Cardiac muscle cell (in vitro differentiated cells and primary cell): ENCODE measurements at regions not wholly inside any gene's neighbourhood (a gene's known extent, or its start where the extent isn't known, plus 50 kb on each side); places are given as distances from the start of the nearest gene placed in this dataset.

Experiments
- DNase-seq, 2 donors: peaks; one replicate each; pipeline versions ENCODE4 v3.0.0 to v3.0.0-alpha.2; 2010 to 2017; ENCODE audit warnings: low read depth in 1 of 2, low spot score in 1 of 2
- H3K27ac ChIP-seq: fragments of 200-600 bp; sonication (generic); 2 replicates; pipeline ENCODE4 v1.5.1; 2016
- H3K27me3 ChIP-seq: fragments of 200-600 bp; sonication (generic); 2 replicates; pipeline ENCODE4 v1.6.0; 2016; ENCODE audit warnings: control low read depth
- H3K36me3 ChIP-seq: fragments of 200-600 bp; sonication (generic); 2 replicates; pipeline ENCODE4 v1.5.1; 2016; ENCODE audit warnings: control low read depth
- H3K4me1 ChIP-seq: fragments of 200-600 bp; sonication (generic); 2 replicates; pipeline ENCODE4 v1.8.1; 2017; ENCODE audit warnings: low read depth, mild to moderate bottlenecking, mixed run types
- H3K4me3 ChIP-seq: fragments of 200-600 bp; sonication (generic); 2 replicates; pipeline ENCODE4 v1.5.1; 2016; ENCODE audit warnings: mild to moderate bottlenecking
- H3K9me3 ChIP-seq: fragments of 200-600 bp; sonication (generic); 2 replicates; pipeline ENCODE4 v1.5.1; 2017; ENCODE audit warnings: low read depth, mild to moderate bottlenecking, control low read depth
- CTCF ChIP-seq: IDR thresholded peaks from 2 replicates; pipeline ENCODE4 v1.5.1; 2012; ENCODE audit warnings: low read depth, mild to moderate bottlenecking, low read length

- Histone ChIP-seq H3K4me1 (no peaks in the 10 kb centered on the region), H3K4me3 (no peak overlapping the region), H3K9me3 (no peaks in the 10 kb centered on the region), H3K27ac (no peak overlapping the region), H3K36me3 (no peaks in the 10 kb centered on the region), H3K27me3 (no peaks in the 10 kb centered on the region)
- TF ChIP-seq CTCF, result no peak
- no peak for DNase-seq
Observed at GRCh38 chr4:125527681-125528080, 212.9 kb downstream of the FAT4 start.

- no peak for DNase-seq
- no peaks in the 10 kb centered on the region for H3K9me3 ChIP-seq
- no peaks in the 10 kb centered on the region for H3K4me1 ChIP-seq
- TF ChIP-seq CTCF, result no peak
- no peaks in the 10 kb centered on the region for H3K36me3 ChIP-seq
- H3K27ac ChIP-seq, result no peak overlapping the region
- H3K27me3 ChIP-seq, result no peaks in the 10 kb centered on the region
- H3K4me3 ChIP-seq, result no peak overlapping the region
Observed at GRCh38 chr4:125529071-125529470, 214.3 kb downstream of the FAT4 start.

- no peaks in the 10 kb centered on the region for H3K36me3 ChIP-seq
- H3K4me3 ChIP-seq, result no peak overlapping the region
- H3K9me3 ChIP-seq, result no peaks in the 10 kb centered on the region
- TF ChIP-seq CTCF, result no peak
- no peak overlapping the region for H3K27ac ChIP-seq
- DNase-seq, result peak; percentile 9 to 27
- H3K27me3 ChIP-seq, result no peaks in the 10 kb centered on the region
- H3K4me1 ChIP-seq, result no peaks in the 10 kb centered on the region
Observed at GRCh38 chr4:125538670-125539069, 223.9 kb downstream of the FAT4 start.

- TF ChIP-seq CTCF, result no peak
- no peaks in the 10 kb centered on the region for H3K4me1 ChIP-seq
- H3K4me3 ChIP-seq, result no peak overlapping the region
- H3K36me3 ChIP-seq, result no peaks in the 10 kb centered on the region
- H3K9me3 ChIP-seq, result no peaks in the 10 kb centered on the region
- H3K27me3 ChIP-seq, result no peaks in the 10 kb centered on the region
- no peak for DNase-seq
- H3K27ac ChIP-seq, result no peak overlapping the region
Observed at GRCh38 chr4:125539691-125540090, 224.9 kb downstream of the FAT4 start.

- no peaks in the 10 kb centered on the region for H3K9me3 ChIP-seq
- H3K36me3 ChIP-seq, result no peaks in the 10 kb centered on the region
- no peak for TF ChIP-seq CTCF
- no peak for DNase-seq
- no peaks in the 10 kb centered on the region for H3K27me3 ChIP-seq
- H3K4me3 ChIP-seq, result no peak overlapping the region
- no peak overlapping the region for H3K27ac ChIP-seq
- H3K4me1 ChIP-seq, result no peaks in the 10 kb centered on the region
Observed at GRCh38 chr4:125541836-125542385, 227.2 kb downstream of the FAT4 start.

GRCh38 chr4:125546272-125546671, 231.5 kb downstream of the FAT4 start:
- H3K27me3 ChIP-seq, result no peaks in the 10 kb centered on the region
- H3K9me3 ChIP-seq, result no peaks in the 10 kb centered on the region
- TF ChIP-seq CTCF, result no peak
- DNase-seq, result no peak
- no peaks in the 10 kb centered on the region for H3K36me3 ChIP-seq
- no peak overlapping the region for H3K27ac ChIP-seq
- H3K4me3 ChIP-seq, result no peak overlapping the region
- H3K4me1 ChIP-seq, result no peaks in the 10 kb centered on the region
